T47D (cell line): ENCODE measurements at regions not wholly inside any gene's neighbourhood (a gene's known extent, or its start where the extent isn't known, plus 50 kb on each side); places are given as distances from the start of the nearest gene placed in this dataset.
"Not testable (repeated sequence)": the region's sequence is repeated elsewhere in the genome, so short reads cannot be mapped to it uniquely, and the experiment has no call there.

Source experiments
- DNase-seq, 2 experiments: peaks; one replicate each; pipeline versions ENCODE4 v3.0.0 to v3.0.0-alpha.2; 2011 to 2012; ENCODE audit warnings: low read depth in 1 of 2, low spot score in 1 of 2
- JUND ChIP-seq: IDR thresholded peaks from 2 replicates; pipeline ENCODE4 v1.6.1; 2012; ENCODE audit warnings: low read depth
- in situ Hi-C: cut with HindIII; loops from 2 replicates; pipeline ENCODE4 v1.10.0; 2016; ENCODE audit warnings: low sequenced_read_pairs, low pct_unique_long_range_greater_than_20kb

GRCh38 chr14:27642251-27642866 is 1044.5 kb upstream of the NOVA1 start:
- TF ChIP-seq JUND: no peak
- no peak for DNase-seq
- in situ Hi-C loops: no loop called here

- TF ChIP-seq JUND: no peak
- DNase-seq: no peak
- in situ Hi-C loops: no loop called here
Observed at GRCh38 chr14:27660683-27661082, 1062.8 kb upstream of the NOVA1 start.

- DNase-seq: no peak
- no peak for TF ChIP-seq JUND
- in situ Hi-C loops: no loop called here
Observed at GRCh38 chr14:27668531-27668930, 1070.7 kb upstream of the NOVA1 start.

GRCh38 chr14:27672047-27672446 is 1074.2 kb upstream of the NOVA1 start:
- peak in 1 of 2 experiments; percentile 46 for DNase-seq
- TF ChIP-seq JUND: no peak
- in situ Hi-C loops: no loop called here

GRCh38 chr14:27672811-27673737 is 1075.2 kb upstream of the NOVA1 start:
- in situ Hi-C loops: not testable (repeated sequence)

GRCh38 chr14:27686137-27686536 is 1080.5 kb upstream of the FOXG1 start:
- TF ChIP-seq JUND: no peak
- in situ Hi-C loops: no loop called here
- DNase-seq: no peak

More at GRCh38 chr14:27672811-27673737, 1075.2 kb upstream of the NOVA1 start:
- DNase-seq: peak; percentile 9 to 53

GRCh38 chr14:27688841-27689444 is 1077.6 kb upstream of the FOXG1 start:
- in situ Hi-C loops: no loop called here
- no peak for DNase-seq
- no peak for TF ChIP-seq JUND

- DNase-seq: no peak
- no peak for TF ChIP-seq JUND
- in situ Hi-C loops: no loop called here
Observed at GRCh38 chr14:27712364-27712763, 1054.2 kb upstream of the FOXG1 start.

GRCh38 chr14:27715561-27715960 is 1051.0 kb upstream of the FOXG1 start:
- DNase-seq: no peak
- TF ChIP-seq JUND: no peak
- in situ Hi-C loops: no loop called here

GRCh38 chr14:27721760-27722159 is 1044.8 kb upstream of the FOXG1 start:
- in situ Hi-C loops: no loop called here
- no peak for TF ChIP-seq JUND
- no peak for DNase-seq

GRCh38 chr14:27725482-27725881 is 1041.1 kb upstream of the FOXG1 start:
- in situ Hi-C loops: no loop called here
- no peak for DNase-seq
- no peak for TF ChIP-seq JUND

GRCh38 chr14:27727251-27727770 is 1039.3 kb upstream of the FOXG1 start:
- no peak for DNase-seq
- TF ChIP-seq JUND: no peak
- in situ Hi-C loops: no loop called here

- no peak for DNase-seq
- TF ChIP-seq JUND: no peak
- in situ Hi-C loops: no loop called here
Observed at GRCh38 chr14:27730204-27730603, 1036.4 kb upstream of the FOXG1 start.
